ENCODE measurements at regions not wholly inside any gene's neighbourhood (a gene's known extent, or its start where the extent isn't known, plus 50 kb on each side); places are given as distances from the start of the nearest gene placed in this dataset.

DNA sequence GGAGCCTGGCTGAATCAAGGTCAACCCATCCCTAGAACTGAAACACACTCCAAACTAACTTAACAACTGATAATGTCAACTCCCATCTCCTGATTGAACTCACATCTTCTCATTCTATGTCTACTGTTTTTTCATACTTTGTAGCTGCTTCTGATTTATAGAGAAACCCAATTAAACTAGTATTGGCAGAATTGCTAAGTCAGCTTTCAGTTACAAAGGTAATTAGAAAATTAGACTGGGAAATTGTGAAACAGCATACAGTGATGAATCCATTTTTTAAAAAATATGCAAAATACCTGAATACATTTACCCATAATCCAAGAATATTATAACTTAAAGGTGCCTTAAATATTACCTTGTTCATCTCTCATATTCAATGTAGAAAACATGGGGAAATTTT, 535.2 kb upstream of the CLINT1 start:
- intact Hi-C loops (cut with micrococcal nuclease): no loop called here

DNA sequence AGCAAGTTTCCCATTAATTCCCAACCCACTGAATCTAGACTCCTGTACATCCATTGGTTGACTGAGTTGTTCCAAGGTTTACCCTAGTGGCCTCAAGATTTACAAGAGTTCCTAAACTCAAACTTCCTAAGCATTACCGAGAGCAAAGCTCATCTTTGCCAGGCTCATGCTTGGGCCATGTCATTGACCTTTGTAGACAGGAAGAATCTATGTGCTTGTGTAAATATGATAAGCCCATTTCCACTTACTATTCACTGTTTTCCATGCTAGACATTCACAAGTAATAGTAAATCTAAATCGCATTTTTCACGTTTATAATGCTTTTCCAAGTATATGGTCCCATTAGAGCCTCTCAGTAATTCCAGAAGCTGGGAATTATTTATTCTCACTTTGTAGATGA, 534.5 kb upstream of the CLINT1 start:
- no peaks in the 10 kb centered on the region for H3K27me3 ChIP-seq (ENCODE audit: control insufficient read depth, insufficient read depth, low read length)
- ATAC-seq (no peak), DNase-seq (no peak)
- no peaks in the 10 kb centered on the region for H3K9me3 ChIP-seq (ENCODE audit: control insufficient read depth, insufficient read depth, low read length)
- no peak overlapping the region for H3K4me3 ChIP-seq (ENCODE audit: low read length)
- H3K36me3 ChIP-seq (ENCODE audit: control insufficient read depth, insufficient read depth, low read length): no peaks in the 10 kb centered on the region
- intact Hi-C loops (cut with micrococcal nuclease): no loop called here
- no peaks in the 10 kb centered on the region for H3K27me3 Mint-ChIP-seq (ENCODE audit: low read depth in 2 of 2)
- H3K27ac ChIP-seq (ENCODE audit: low read length): no peak overlapping the region
- H3K27ac Mint-ChIP-seq: no peak overlapping the region
- WGBS (ENCODE audit: insufficient coverage): 57% methylated on average over 2 of the region's 3 CpGs
- H3K4me1 ChIP-seq (ENCODE audit: control insufficient read depth, insufficient read depth, low read length): no peaks in the 10 kb centered on the region
- no peaks in the 10 kb centered on the region for H3K9me3 Mint-ChIP-seq
- no peaks in the 10 kb centered on the region for H3K36me3 Mint-ChIP-seq
- TF ChIP-seq CTCF (IDR thresholded peaks at IDR 0.05): no peak
- H3K4me3 Mint-ChIP-seq: no peak overlapping the region
- H3K4me1 Mint-ChIP-seq: no peaks in the 10 kb centered on the region

More for the DNA sequence above, 535.2 kb upstream of the CLINT1 start:
- TF ChIP-seq CTCF (IDR thresholded peaks at IDR 0.05): no peak
- no peaks in the 10 kb centered on the region for H3K36me3 Mint-ChIP-seq
- DNase-seq: no peak
- Histone ChIP-seq H3K36me3 (ENCODE audit: control insufficient read depth, insufficient read depth, low read length) (no peaks in the 10 kb centered on the region), H3K9me3 (ENCODE audit: control insufficient read depth, insufficient read depth, low read length) (no peaks in the 10 kb centered on the region), H3K27ac (ENCODE audit: low read length) (no peak overlapping the region), H3K27me3 (ENCODE audit: control insufficient read depth, insufficient read depth, low read length) (no peaks in the 10 kb centered on the region), H3K4me3 (ENCODE audit: low read length) (no peak overlapping the region), H3K4me1 (ENCODE audit: control insufficient read depth, insufficient read depth, low read length) (peaks cover 4% of the 10 kb centered on the region)
- no peaks in the 10 kb centered on the region for H3K4me1 Mint-ChIP-seq
- H3K27ac Mint-ChIP-seq: no peak overlapping the region
- H3K9me3 Mint-ChIP-seq: no peaks in the 10 kb centered on the region
- no peaks in the 10 kb centered on the region for H3K27me3 Mint-ChIP-seq (ENCODE audit: low read depth in 2 of 2)
- no peak overlapping the region for H3K4me3 Mint-ChIP-seq
- ATAC-seq: no peak

DNA sequence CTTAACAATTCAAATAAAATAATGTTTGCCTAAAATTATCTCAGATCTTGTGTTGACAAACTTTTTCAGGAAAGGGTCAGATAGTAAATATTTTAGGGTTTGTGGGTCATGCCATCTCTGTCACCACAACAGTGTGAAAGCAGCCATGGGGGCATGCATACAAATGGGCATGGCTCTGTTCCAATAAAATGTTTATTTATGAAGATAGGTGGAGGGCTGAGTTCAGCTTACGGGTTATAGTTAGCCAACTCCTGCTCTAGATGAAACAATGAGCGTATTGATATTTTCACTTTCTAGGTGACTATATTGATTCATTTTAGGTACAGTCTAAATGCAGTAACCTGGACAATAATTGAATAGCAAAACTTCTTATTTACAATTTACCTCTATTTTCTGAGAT, 533.8 kb upstream of the CLINT1 start:
- Histone ChIP-seq H3K4me3 (ENCODE audit: low read length) (no peak overlapping the region), H3K4me1 (ENCODE audit: control insufficient read depth, insufficient read depth, low read length) (no peaks in the 10 kb centered on the region), H3K27ac (ENCODE audit: low read length) (no peak overlapping the region), H3K9me3 (ENCODE audit: control insufficient read depth, insufficient read depth, low read length) (no peaks in the 10 kb centered on the region), H3K36me3 (ENCODE audit: control insufficient read depth, insufficient read depth, low read length) (no peaks in the 10 kb centered on the region), H3K27me3 (ENCODE audit: control insufficient read depth, insufficient read depth, low read length) (no peaks in the 10 kb centered on the region)
- Mint-ChIP-seq H3K27ac (no peak overlapping the region), H3K4me1 (no peaks in the 10 kb centered on the region), H3K27me3 (ENCODE audit: low read depth in 2 of 2) (no peaks in the 10 kb centered on the region), H3K4me3 (no peak overlapping the region), H3K36me3 (no peaks in the 10 kb centered on the region), H3K9me3 (no peaks in the 10 kb centered on the region)
- whole genome bisulfite sequencing (ENCODE audit: insufficient coverage): 90% methylated on average over 2 of the region's 2 CpGs
- intact Hi-C loops (cut with micrococcal nuclease): no loop called here
- TF ChIP-seq CTCF (IDR thresholded peaks at IDR 0.05): no peak
- ATAC-seq (no peak), DNase-seq (no peak)

DNA sequence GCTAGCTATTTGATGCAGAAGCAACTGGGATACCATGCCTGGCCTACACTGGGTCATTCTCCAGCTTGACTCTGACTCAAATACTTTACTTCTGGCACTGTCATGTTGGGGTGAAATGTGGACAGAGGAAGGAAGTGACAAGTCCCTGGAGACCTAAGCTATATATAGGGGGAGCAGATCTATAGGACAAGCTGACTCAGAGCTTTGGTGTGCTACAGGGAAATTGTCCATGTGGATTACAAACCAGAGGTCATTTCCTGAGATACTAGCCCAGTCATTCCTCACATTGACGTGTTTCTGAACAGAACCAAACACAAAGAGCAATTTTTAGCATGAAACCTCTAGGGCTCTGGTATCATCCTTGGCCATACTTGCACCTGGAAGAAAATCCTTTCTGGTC, 531.6 kb upstream of the CLINT1 start:
- Mint-ChIP-seq H3K36me3 (no peaks in the 10 kb centered on the region), H3K9me3 (peaks cover 0 to 3% of the 10 kb centered on the region in 2 donors), H3K4me3 (no peak overlapping the region), H3K27ac (no peak overlapping the region), H3K4me1 (no peaks in the 10 kb centered on the region), H3K27me3 (ENCODE audit: low read depth in 2 of 2) (no peaks in the 10 kb centered on the region)
- WGBS (ENCODE audit: insufficient coverage): 57% methylated on average over 1 of the region's 1 CpG
- Histone ChIP-seq H3K4me1 (ENCODE audit: control insufficient read depth, insufficient read depth, low read length) (no peaks in the 10 kb centered on the region), H3K9me3 (ENCODE audit: control insufficient read depth, insufficient read depth, low read length) (no peaks in the 10 kb centered on the region), H3K27me3 (ENCODE audit: control insufficient read depth, insufficient read depth, low read length) (no peaks in the 10 kb centered on the region), H3K36me3 (ENCODE audit: control insufficient read depth, insufficient read depth, low read length) (no peaks in the 10 kb centered on the region), H3K4me3 (ENCODE audit: low read length) (no peak overlapping the region), H3K27ac (ENCODE audit: low read length) (no peak overlapping the region)
- DNase-seq (no peak), ATAC-seq (no peak)
- no peak for TF ChIP-seq CTCF (IDR thresholded peaks at IDR 0.05)
- intact Hi-C loops (cut with micrococcal nuclease): no loop called here

All from natural killer cell (primary cell).